ENCODE measurements at regions not wholly inside any gene's neighbourhood (a gene's known extent, or its start where the extent isn't known, plus 50 kb on each side); places are given as distances from the start of the nearest gene placed in this dataset.

DNA sequence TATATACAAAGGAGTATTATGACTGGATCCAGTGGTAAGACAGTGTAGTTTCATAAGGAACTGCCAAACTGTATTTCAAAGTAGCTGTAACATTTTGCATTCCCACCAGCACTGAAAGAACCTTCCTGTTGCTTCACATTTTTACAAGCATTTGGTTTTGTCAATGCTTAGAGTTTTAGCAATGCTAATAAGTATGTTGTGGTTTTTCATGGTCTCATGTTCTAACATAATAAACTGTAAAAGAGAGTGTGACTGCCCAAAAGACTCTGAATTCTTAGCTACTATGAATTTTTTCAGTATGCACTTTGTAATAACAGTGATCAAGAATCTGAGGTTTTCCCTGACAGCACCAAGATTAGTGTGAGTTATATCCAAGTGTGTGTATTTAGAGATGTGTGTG lies 604.2 kb downstream of the XIRP2 start:
- DNase-seq (ENCODE audit: low spot score in 2 of 2) = no peak
- no peak for ATAC-seq
- H3K36me3 Mint-ChIP-seq = no peaks in the 10 kb centered on the region
- H3K27ac Mint-ChIP-seq = no peak overlapping the region
- no peaks in the 10 kb centered on the region for H3K9me3 Mint-ChIP-seq

DNA sequence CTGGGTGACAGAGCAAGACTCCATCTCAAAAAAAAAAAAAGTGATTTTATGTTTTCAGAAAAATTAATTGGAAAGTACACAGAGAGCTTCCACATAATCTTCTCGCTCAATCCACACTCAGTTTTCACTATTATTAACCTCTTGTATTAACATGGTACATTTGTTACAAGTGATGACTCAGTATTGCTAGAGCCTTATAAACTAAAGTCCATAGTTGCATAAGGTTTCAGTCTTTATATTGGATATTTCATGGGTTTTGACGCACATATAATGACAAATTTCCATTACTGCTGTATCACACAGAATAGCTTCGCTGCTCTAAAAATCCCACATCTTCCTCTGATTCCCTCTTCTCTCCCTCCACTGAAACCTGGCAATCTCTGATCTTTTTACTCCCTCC lies 603.5 kb downstream of the XIRP2 start:
- Mint-ChIP-seq H3K36me3 (no peaks in the 10 kb centered on the region), H3K27ac (no peak overlapping the region), H3K9me3 (no peaks in the 10 kb centered on the region)
- ATAC-seq (no peak), DNase-seq (ENCODE audit: low spot score in 2 of 2) (no peak)

GRCh38 chr2:167490455-167490854 lies 602.2 kb downstream of the XIRP2 start:
- no peak for ATAC-seq
- Mint-ChIP-seq H3K36me3 (no peaks in the 10 kb centered on the region), H3K9me3 (no peaks in the 10 kb centered on the region), H3K27ac (no peak overlapping the region)
- no peak for DNase-seq (ENCODE audit: low spot score in 2 of 2)

DNA sequence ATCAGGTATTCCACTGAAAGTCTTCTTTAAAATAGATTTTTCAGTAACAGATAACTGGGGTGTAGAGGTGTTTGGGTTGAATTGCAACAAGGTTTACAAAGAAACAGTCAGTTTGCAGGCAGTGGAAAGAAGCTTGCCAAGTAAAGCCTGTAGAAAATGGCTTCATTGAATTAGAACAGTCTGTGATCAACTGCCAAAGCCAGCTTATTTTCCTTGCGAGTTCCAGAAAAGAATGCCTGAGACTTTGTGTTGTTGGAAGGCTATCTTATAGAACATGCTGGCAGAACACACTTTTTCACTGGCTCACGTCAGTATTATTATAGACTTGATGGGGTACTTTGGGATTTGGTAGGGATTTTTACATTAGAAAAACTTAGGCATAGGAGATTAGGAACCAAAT lies 601.0 kb downstream of the XIRP2 start:
- Mint-ChIP-seq H3K9me3 (no peaks in the 10 kb centered on the region), H3K36me3 (no peaks in the 10 kb centered on the region), H3K27ac (no peak overlapping the region)
- DNase-seq (ENCODE audit: low spot score in 2 of 2) = no peak
- no peak for ATAC-seq

DNA sequence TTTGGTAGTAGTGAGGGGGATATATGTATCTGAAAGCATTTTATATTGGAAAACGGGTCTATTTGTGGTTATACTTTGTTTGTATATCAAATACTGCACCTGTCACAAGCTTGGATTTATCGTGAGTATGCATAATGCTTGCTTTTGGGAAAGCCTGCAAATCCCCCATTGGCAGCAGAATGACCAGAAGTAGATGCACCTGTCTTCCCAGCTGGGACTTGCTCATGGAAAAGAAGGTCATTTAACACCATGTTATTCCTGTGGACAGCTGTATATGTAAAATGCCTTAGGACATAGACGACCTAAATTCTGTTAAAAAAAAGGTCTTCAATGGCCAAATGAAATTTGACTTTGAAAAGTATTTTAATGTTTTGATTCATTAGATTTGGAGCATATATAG lies 599.4 kb downstream of the XIRP2 start:
- ATAC-seq = no peak
- Mint-ChIP-seq H3K27ac (no peak overlapping the region), H3K36me3 (no peaks in the 10 kb centered on the region), H3K9me3 (no peaks in the 10 kb centered on the region)
- no peak for DNase-seq (ENCODE audit: low spot score in 2 of 2)

GRCh38 chr2:167484875-167485274 lies 596.6 kb downstream of the XIRP2 start:
- Mint-ChIP-seq H3K27ac (no peak overlapping the region), H3K36me3 (no peaks in the 10 kb centered on the region), H3K9me3 (no peaks in the 10 kb centered on the region)
- ATAC-seq (no peak), DNase-seq (ENCODE audit: low spot score in 2 of 2) (no peak)

DNA sequence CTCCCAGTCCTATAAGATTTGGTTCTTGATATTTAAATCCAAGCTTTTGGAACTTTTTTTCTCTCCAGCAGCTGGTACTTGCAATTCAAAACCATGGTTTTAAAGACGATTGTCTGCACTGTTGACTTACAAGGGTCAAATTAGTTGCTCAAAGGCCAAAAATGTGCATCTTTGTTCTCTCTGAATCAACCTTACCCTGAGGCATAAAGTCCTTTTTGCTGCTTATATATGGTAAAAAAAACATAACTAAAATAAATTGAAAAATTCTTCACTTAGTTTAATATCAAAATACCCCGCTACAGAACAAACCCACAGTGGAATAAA lies 592.7 kb downstream of the XIRP2 start:
- ATAC-seq (no peak), DNase-seq (ENCODE audit: low spot score in 2 of 2) (no peak)
- H3K27ac Mint-ChIP-seq = no peak overlapping the region

GRCh38 chr2:167480232-167480985 lies 592.1 kb downstream of the XIRP2 start:
- ATAC-seq = no peak
- H3K27ac Mint-ChIP-seq = no peak overlapping the region
- H3K9me3 Mint-ChIP-seq = no peaks in the 10 kb centered on the region
- no peaks in the 10 kb centered on the region for H3K36me3 Mint-ChIP-seq
- DNase-seq (ENCODE audit: low spot score in 2 of 2) = no peak

More for the DNA sequence above, 592.7 kb downstream of the XIRP2 start:
- no peaks in the 10 kb centered on the region for H3K9me3 Mint-ChIP-seq
- no peaks in the 10 kb centered on the region for H3K36me3 Mint-ChIP-seq

GRCh38 chr2:167478196-167478595 lies 589.9 kb downstream of the XIRP2 start:
- Mint-ChIP-seq H3K36me3 (no peaks in the 10 kb centered on the region), H3K27ac (no peak overlapping the region), H3K9me3 (no peaks in the 10 kb centered on the region)
- ATAC-seq (no peak), DNase-seq (ENCODE audit: low spot score in 2 of 2) (no peak)

- no peaks in the 10 kb centered on the region for H3K36me3 Mint-ChIP-seq
- H3K9me3 Mint-ChIP-seq = no peaks in the 10 kb centered on the region
- ATAC-seq (no peak), DNase-seq (ENCODE audit: low spot score in 2 of 2) (no peak)
- H3K27ac Mint-ChIP-seq = no peak overlapping the region
These were observed 587.5 kb downstream of the XIRP2 start for GRCh38 chr2:167475791-167476190.

- ATAC-seq = no peak
- Mint-ChIP-seq H3K36me3 (no peaks in the 10 kb centered on the region), H3K27ac (no peak overlapping the region), H3K9me3 (no peaks in the 10 kb centered on the region)
- no peak for DNase-seq (ENCODE audit: low spot score in 2 of 2)
These were observed 583.5 kb downstream of the XIRP2 start for GRCh38 chr2:167471734-167472133.

DNA sequence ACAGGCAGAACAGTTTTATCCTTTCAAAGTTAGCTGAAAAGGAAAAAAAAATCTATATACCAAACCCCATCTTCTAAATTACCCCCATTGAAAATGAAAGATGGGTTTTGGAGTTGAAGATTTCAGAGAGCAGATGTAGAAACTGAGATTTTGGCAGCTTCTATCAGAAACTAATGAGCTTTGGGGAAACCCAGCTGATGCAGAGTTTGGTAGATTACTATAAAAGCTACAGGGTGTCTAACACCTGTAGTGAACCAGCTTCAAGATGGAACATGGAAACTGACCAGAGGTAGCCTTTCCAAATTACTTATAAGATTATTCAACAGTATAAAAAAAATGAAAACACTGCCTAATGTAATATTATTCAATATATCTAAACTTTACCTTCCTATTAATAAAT lies 583.1 kb downstream of the XIRP2 start:
- DNase-seq (ENCODE audit: low spot score in 2 of 2) (no peak), ATAC-seq (no peak)
- no peaks in the 10 kb centered on the region for H3K9me3 Mint-ChIP-seq
- H3K36me3 Mint-ChIP-seq = no peaks in the 10 kb centered on the region
- no peak overlapping the region for H3K27ac Mint-ChIP-seq

DNA sequence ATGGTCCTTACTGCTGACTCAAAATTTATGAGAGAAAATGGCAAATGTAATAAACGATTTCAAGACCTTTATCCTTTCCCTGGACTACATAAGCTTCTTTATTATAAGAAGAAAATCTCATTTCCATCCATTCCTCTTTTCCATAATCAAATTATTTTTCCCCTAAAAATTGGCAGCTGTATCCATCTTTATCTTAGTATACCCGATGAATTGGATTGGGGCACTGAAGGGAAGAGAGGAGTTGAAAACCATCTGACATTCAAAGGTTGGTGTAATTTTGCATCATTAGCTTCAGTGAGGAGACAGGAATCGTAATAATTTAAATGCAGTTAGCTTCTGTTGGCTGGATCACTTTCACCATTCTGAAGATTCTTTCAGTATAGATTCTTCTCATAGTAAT lies 574.1 kb downstream of the XIRP2 start:
- H3K9me3 Mint-ChIP-seq = peaks cover 17 to 19% of the 10 kb centered on the region in 2 donors
- ATAC-seq (no peak), DNase-seq (ENCODE audit: low spot score in 2 of 2) (no peak)
- peaks cover 6 to 9% of the 10 kb centered on the region in 2 donors for H3K36me3 Mint-ChIP-seq
- H3K27ac Mint-ChIP-seq = no peak overlapping the region

DNA sequence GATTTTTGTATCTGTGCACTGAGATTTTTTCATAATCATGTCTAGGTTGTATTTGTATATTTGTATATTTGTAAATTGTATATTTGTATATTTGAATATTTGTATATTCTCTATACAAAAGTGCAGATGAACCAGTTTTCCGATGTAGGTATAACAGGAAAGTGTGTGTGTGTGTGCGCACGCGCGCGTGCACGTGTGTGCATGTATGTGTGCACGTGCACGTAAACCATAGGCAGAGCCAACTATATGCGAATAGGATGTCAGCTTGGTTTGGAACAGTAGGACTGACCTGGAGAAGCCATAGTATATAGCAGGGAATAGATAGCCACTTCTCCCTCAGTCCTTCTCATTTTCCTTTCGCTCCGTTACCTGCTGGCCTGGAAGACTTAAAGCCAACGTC lies 565.8 kb downstream of the XIRP2 start:
- H3K27ac Mint-ChIP-seq = no peak overlapping the region
- H3K36me3 Mint-ChIP-seq = peaks cover 0 to 16% of the 10 kb centered on the region in 2 donors
- DNase-seq (ENCODE audit: low spot score in 2 of 2) = no peak
- no peak for ATAC-seq
- peaks cover 25 to 38% of the 10 kb centered on the region in 2 donors for H3K9me3 Mint-ChIP-seq

- peaks cover 31% of the 10 kb centered on the region in 2 donors for H3K9me3 Mint-ChIP-seq
- ATAC-seq (no peak), DNase-seq (ENCODE audit: low spot score in 2 of 2) (no peak)
- H3K36me3 Mint-ChIP-seq = peaks cover 0 to 23% of the 10 kb centered on the region in 2 donors
- H3K27ac Mint-ChIP-seq = no peak overlapping the region
These were observed 563.4 kb downstream of the XIRP2 start for GRCh38 chr2:167451496-167452289.

DNA sequence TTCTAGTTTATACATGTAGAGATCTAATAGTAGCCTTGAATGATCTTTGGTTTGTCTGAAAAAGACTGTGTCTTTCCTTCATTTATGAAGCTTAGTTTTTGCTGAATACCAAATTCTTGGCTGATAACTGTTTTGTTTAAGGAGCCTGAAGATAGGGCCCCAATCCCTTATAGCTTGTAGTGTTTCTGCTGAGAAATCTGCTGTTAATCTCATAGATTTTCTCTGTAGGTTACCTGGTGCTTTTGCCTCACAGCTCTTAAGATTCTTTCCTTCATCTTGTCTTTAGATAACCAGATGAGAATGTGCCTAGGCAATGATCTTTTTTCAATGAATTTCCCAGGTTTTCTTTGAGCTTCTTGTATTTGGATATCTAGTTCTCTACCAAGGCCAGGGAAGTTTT lies 562.1 kb downstream of the XIRP2 start:
- ATAC-seq (no peak), DNase-seq (ENCODE audit: low spot score in 2 of 2) (no peak)
- Mint-ChIP-seq H3K27ac (no peak overlapping the region), H3K9me3 (peaks cover 34 to 36% of the 10 kb centered on the region in 2 donors), H3K36me3 (peaks cover 0 to 23% of the 10 kb centered on the region in 2 donors)

DNA sequence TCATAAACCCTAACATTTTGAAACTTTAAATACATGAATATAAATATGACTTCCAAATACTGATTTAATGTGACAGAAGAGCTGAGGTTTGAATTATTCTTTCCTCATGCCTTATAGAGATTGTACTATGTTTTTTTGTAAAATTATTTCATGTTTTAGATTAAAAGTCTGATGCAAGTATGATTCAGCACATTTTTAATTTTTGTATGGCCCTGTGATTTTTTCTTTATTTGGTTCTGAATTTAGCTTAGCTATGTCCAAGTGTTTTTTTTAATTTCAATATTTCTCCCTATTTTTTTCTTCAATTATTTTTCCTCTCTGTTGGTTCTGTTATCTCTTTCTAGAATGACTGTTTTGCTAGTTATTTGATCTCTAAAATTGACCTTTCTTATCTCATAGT lies 552.1 kb downstream of the XIRP2 start:
- ATAC-seq = no peak
- no peak for DNase-seq (ENCODE audit: low spot score in 2 of 2)
- H3K27ac Mint-ChIP-seq = no peak overlapping the region
- H3K36me3 Mint-ChIP-seq = no peaks in the 10 kb centered on the region
- H3K9me3 Mint-ChIP-seq = peaks cover 17 to 18% of the 10 kb centered on the region in 2 donors

DNA sequence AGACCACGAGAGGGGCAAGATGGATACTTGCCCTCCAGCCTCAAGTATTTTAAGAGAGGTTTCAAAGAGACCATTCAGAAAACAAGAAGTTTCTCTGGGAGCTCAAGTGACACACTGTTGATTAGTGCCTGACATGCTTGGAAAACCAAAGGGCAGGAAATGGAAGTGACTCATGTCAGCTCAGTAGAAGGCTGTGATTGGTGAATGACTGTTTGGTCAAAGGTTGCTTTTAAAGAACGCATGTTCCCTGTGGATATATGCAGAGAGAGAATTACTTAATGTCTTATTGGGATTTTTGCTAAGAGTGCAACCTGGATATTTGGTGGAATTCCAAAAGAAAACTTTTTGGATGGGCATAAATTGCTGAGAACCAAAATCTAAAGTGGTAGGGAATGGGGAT lies 549.9 kb downstream of the XIRP2 start:
- ATAC-seq (no peak), DNase-seq (ENCODE audit: low spot score in 2 of 2) (no peak)
- peaks cover 7 to 12% of the 10 kb centered on the region in 2 donors for H3K9me3 Mint-ChIP-seq
- H3K27ac Mint-ChIP-seq = no peak overlapping the region
- H3K36me3 Mint-ChIP-seq = no peaks in the 10 kb centered on the region

All from activated naive CD4-positive, alpha-beta T cell treated with anti-CD3 and anti-CD28 coated beads, Interleukin-2, amount 50 U/mL, for 72 hours (primary cell).